ENCODE measurements at regions not wholly inside any gene's neighbourhood (a gene's known extent, or its start where the extent isn't known, plus 50 kb on each side); places are given as distances from the start of the nearest gene placed in this dataset.
A peak's percentile ranks its signal among the peaks of the same experiment; 100 is the strongest.

DNA sequence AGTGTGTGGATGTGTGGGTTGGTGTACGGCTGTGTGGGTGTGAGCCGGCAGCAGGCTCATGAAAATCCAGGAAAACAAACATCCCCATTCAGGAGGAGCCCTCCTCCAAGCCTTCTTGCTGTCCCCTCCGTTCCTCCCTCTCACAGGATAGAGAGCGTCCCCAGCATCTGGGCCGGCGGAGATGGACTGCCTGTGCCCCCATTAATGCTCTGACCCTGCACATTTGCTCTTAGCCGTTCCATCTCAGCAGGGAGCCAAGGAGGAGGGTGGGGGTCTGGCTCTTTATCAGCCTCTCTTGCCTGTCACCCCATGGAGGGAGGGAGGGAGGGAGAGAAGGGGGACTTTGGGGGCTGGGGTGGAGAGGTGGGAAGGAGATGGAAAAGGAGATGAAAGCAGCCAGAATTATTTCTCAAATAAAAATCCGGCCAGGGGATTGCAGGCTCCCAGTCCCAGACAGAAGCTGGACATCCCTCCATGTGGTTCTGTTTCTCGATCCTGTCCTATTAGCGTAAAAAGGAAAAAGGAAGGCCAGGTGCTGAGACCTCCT is 240.0 kb upstream of the ZFHX3 start:
- no peak for DNase-seq
- no peaks in the 10 kb centered on the region for H3K4me1 ChIP-seq
- no peaks in the 10 kb centered on the region for H3K27me3 ChIP-seq
- no peak for ATAC-seq
- TF ChIP-seq, protein P1, sequence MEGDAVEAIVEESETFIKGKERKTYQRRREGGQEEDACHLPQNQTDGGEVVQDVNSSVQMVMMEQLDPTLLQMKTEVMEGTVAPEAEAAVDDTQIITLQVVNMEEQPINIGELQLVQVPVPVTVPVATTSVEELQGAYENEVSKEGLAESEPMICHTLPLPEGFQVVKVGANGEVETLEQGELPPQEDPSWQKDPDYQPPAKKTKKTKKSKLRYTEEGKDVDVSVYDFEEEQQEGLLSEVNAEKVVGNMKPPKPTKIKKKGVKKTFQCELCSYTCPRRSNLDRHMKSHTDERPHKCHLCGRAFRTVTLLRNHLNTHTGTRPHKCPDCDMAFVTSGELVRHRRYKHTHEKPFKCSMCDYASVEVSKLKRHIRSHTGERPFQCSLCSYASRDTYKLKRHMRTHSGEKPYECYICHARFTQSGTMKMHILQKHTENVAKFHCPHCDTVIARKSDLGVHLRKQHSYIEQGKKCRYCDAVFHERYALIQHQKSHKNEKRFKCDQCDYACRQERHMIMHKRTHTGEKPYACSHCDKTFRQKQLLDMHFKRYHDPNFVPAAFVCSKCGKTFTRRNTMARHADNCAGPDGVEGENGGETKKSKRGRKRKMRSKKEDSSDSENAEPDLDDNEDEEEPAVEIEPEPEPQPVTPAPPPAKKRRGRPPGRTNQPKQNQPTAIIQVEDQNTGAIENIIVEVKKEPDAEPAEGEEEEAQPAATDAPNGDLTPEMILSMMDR (IDR thresholded peaks at IDR 0.05) = no peak
- no peak overlapping the region for H3K27ac ChIP-seq
- no peak overlapping the region for H3K4me3 ChIP-seq
- intact Hi-C loops (cut with DNase I) = no loop called here
- no peaks in the 10 kb centered on the region for H3K9me3 ChIP-seq
- H3K36me3 ChIP-seq = no peaks in the 10 kb centered on the region

DNA sequence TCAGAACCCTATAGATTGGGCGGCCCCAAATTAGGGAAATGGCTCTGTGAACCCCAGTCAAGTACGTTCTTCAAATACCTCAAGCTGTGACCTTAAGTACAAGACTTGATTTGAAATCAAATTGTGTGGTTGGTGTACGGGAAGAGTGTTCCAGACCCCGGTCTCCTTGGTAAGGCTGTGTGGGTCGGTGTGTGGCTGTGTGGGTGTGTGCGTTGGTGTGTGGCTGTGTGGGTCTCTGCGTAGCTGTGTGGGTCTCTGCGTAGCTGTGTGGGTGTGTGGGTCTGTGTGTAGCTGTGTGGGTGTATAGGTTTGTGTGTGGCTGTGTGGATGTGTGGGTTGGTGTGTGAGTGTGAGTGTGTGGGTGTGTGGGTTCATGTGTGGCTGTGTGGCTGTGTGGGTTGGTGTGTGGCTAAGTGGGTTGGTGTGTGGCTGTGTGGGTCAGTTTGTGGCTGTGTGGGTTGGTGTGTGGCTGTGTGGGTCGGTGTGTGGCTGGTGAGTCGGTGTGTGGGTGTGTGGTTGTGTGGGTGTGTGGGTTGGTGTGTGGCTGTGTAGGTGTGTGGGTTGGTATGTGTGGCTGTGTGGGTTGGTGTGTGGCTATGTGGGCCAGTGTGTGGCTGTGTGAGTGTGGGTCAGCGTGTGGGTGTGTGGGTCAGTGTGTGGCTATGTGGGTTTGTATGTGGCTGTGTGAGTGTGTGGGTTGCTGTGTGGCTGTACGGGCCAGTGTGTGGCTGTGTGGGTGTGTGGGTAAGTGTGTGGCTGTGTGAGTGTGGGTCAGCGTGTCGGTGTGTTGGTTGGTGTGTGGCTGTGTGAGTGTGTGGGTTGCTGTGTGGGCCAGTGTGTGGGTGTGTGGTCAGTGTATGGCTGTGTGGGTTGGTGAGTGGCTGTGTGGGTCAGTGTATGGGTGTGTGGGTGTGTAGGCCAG is 238.7 kb upstream of the ZFHX3 start:
- Histone ChIP-seq H3K9me3 (no peaks in the 10 kb centered on the region), H3K27ac (no peak overlapping the region), H3K27me3 (no peaks in the 10 kb centered on the region), H3K4me3 (no peak overlapping the region), H3K36me3 (no peaks in the 10 kb centered on the region), H3K4me1 (no peaks in the 10 kb centered on the region)
- intact Hi-C loops (cut with DNase I) = no loop called here
- peak; percentile 13 for ATAC-seq
- DNase-seq = no peak
- TF ChIP-seq, protein P1 (IDR thresholded peaks at IDR 0.05) = no peak

DNA sequence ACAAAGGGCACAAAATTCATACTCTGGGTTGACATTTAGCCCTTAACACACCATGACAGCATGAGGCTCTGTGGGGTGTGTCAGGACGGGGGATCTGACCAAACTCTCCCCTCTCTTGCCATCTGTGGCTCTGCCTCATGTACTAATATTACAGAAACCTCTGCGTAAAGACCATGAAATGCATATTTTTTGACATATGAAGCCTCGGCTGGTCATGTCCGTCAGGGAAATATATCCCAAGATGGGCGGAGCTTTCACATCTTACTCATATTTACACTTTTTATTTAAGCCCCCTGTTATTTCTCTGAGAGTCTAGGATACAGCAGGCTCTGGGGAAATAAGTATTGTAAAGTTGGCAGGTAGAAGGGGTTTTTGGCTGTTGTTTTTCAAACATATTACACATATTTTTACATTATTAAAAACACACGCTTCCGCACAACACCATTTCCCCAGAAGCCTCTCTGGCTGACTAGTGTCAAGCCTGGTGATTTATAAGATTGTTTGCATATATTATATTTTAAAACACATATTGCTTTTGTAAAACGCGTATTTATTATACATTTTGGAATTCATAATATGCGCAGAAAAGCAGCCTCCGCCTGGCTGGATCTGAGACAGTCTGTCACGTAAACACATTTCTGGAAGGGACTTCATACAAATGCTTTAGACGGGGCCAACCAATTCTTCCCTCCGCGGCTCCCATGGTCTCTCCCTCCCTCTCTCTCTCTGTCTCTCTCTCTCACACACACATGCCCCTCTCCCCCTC is 237.7 kb upstream of the ZFHX3 start:
- H3K4me1 ChIP-seq = no peaks in the 10 kb centered on the region
- ATAC-seq (no peak), DNase-seq (no peak)

DNA sequence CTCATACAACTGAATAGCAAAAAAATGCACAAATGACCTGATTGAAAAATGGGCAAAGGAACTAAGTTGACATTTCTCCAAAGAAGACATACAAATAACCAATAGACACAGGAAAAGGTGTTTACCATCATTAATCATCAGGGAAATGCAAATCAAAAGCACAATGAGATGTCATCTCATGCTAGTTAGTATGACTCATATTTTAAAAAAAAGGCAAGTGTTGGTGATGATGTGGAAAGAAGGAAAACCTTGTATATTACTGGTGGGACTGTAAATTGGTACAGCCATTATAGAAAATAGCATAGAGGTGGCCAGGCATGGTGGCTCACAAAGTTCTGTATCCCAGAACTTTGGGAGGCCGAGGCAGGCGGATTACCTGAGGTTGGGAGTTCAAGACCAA is 232.5 kb upstream of the ZFHX3 start:
- Histone ChIP-seq H3K4me3 (no peak overlapping the region), H3K36me3 (no peaks in the 10 kb centered on the region), H3K27me3 (no peaks in the 10 kb centered on the region), H3K9me3 (no peaks in the 10 kb centered on the region), H3K27ac (no peak overlapping the region), H3K4me1 (no peaks in the 10 kb centered on the region)
- TF ChIP-seq, protein P1 (IDR thresholded peaks at IDR 0.05) = no peak
- no peak for DNase-seq
- intact Hi-C loops (cut with DNase I) = no loop called here
- ATAC-seq = no peak

More for the DNA sequence above, 237.7 kb upstream of the ZFHX3 start:
- Histone ChIP-seq H3K9me3 (no peaks in the 10 kb centered on the region), H3K27ac (no peak overlapping the region), H3K27me3 (no peaks in the 10 kb centered on the region), H3K4me3 (no peak overlapping the region), H3K36me3 (no peaks in the 10 kb centered on the region)
- intact Hi-C loops (cut with DNase I) = no loop called here
- TF ChIP-seq, protein P1 (IDR thresholded peaks at IDR 0.05) = no peak

DNA sequence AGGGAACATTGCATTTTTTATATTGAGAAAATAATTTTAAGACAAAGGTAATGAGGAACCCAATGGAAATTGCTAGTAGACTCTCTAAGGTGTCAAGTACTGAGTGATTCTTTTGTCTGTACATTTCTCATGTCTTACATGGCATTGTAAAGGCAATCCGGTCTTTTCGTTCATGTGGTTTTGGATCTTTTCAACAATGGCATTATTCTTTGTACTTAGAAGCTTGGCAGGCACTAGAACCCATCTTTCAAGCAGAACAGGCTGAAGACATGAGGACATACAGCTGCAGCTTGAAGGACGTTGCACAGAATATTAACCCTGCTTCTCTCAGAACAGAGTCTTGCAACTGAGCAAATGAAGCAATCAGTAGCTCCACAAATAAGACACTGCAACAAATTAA is 231.5 kb upstream of the ZFHX3 start:
- H3K27me3 ChIP-seq = no peaks in the 10 kb centered on the region
- TF ChIP-seq, protein P1 (IDR thresholded peaks at IDR 0.05) = no peak
- no peaks in the 10 kb centered on the region for H3K9me3 ChIP-seq
- H3K36me3 ChIP-seq = no peaks in the 10 kb centered on the region
- H3K27ac ChIP-seq = no peak overlapping the region
- ATAC-seq = no peak
- H3K4me1 ChIP-seq = no peaks in the 10 kb centered on the region
- intact Hi-C loops (cut with DNase I) = no loop called here
- no peak overlapping the region for H3K4me3 ChIP-seq
- DNase-seq = no peak
